ENCODE measurements at regions not wholly inside any gene's neighbourhood (a gene's known extent, or its start where the extent isn't known, plus 50 kb on each side); places are given as distances from the start of the nearest gene placed in this dataset.

GRCh38 chr14:22390824-22391461, 198.1 kb downstream of the DAD1 start:
- H2AK5ac ChIP-seq (ENCODE audit: low read depth, low read length) = no peak overlapping the region
- no peak overlapping the region for H3K14ac ChIP-seq (ENCODE audit: insufficient read length)
- no peak overlapping the region for H2BK15ac ChIP-seq (ENCODE audit: low read length)
- no peak overlapping the region for H2BK120ac ChIP-seq (replicated peaks; ENCODE audit: low read depth, low read length)
- DNase-seq (ENCODE audit: low read depth in 1 of 2, low spot score in 2 of 2) (no peak), FAIRE-seq (no peak)
- no peak overlapping the region for H3K4ac ChIP-seq (replicated peaks; ENCODE audit: insufficient read length, low read depth, low read length)
- no peaks in the 10 kb centered on the region for H3K9me3 ChIP-seq (ENCODE audit: insufficient read depth in 2 of 2, low read depth in 1 of 2, low read length in 1 of 2)
- no peak overlapping the region for H2BK12ac ChIP-seq (ENCODE audit: low read depth, low read length)
- H3K4me3 ChIP-seq (ENCODE audit: extremely low read depth in 1 of 4, insufficient read depth in 2 of 4, low read depth in 3 of 4, low read length in 4 of 4) = no peak overlapping the region
- no peak overlapping the region for H3K18ac ChIP-seq (ENCODE audit: extremely low read depth, low read length)
- no peaks in the 10 kb centered on the region for H3K23me2 ChIP-seq (ENCODE audit: low read depth, low read length)
- no peaks in the 10 kb centered on the region for H3K36me3 ChIP-seq (ENCODE audit: control insufficient read depth in 2 of 4, insufficient read depth in 4 of 4, low read length in 3 of 4)
- H2BK20ac ChIP-seq (ENCODE audit: low read length) = no peak overlapping the region
- H4K5ac ChIP-seq (ENCODE audit: insufficient read length, low read depth, low read length) = no peak overlapping the region
- no peaks in the 10 kb centered on the region for H3K79me2 ChIP-seq (ENCODE audit: control insufficient read depth in 1 of 2, insufficient read depth in 2 of 2, low read length in 2 of 2)
- no peaks in the 10 kb centered on the region for H3K79me1 ChIP-seq (ENCODE audit: low read depth, low read length)
- no peaks in the 10 kb centered on the region for H3K27me3 ChIP-seq (replicated peaks in 1 of 4; ENCODE audit: control insufficient read depth in 3 of 4, extremely low read depth in 1 of 4, insufficient read depth in 3 of 4, low read length in 3 of 4)
- H2BK5ac ChIP-seq (ENCODE audit: low read depth, low read length) = no peak overlapping the region
- CTCF ChIA-PET (ENCODE audit: partially characterized antibody) = interaction anchor here (0.7 to 8.1 kb wide), 33 partner anchors 8 to 445 kb away, joined by 3 to 142 read pairs (median 4); partner anchors contain the start of gene MMP14
- H3K9ac ChIP-seq (replicated peaks in 1 of 4; ENCODE audit: extremely low read depth in 1 of 4, low read depth in 3 of 4, low read length in 3 of 4) = no peak overlapping the region
- no peaks in the 10 kb centered on the region for H4K20me1 ChIP-seq (replicated peaks in 1 of 2; ENCODE audit: control insufficient read depth in 1 of 2, insufficient read depth in 2 of 2, low read length in 2 of 2)
- H4K8ac ChIP-seq (ENCODE audit: extremely low read depth, insufficient read depth, low read length) = no peak overlapping the region
- 88% methylated on average over 4 of the region's 4 CpGs; no CpG with 5 or more reads in 1 of the 2 experiments for WGBS, 2 experiments (ENCODE audit: extremely low coverage in 1 of 2, insufficient coverage in 1 of 2, insufficient read length in 1 of 2, insufficient replicate concordance in 2 of 2, low coverage in 1 of 2, low lambda C conversion rate in 2 of 2, missing lambda C conversion rate in 1 of 2)
- H3K4me2 ChIP-seq (ENCODE audit: insufficient read depth in 1 of 2, low read depth in 2 of 2, low read length in 2 of 2) = no peak overlapping the region
- H4K91ac ChIP-seq (replicated peaks; ENCODE audit: insufficient read length, low read length) = no peak overlapping the region
- POLR2A ChIA-PET (ENCODE audit: partially characterized antibody) = no interaction called here
- no peak overlapping the region for H3K56ac ChIP-seq (replicated peaks; ENCODE audit: insufficient read length, low read depth, low read length)
- no peak overlapping the region for H3K27ac ChIP-seq (ENCODE audit: low read depth, low read length)
- H3K4me1 ChIP-seq (replicated peaks in 1 of 4; ENCODE audit: control insufficient read depth in 3 of 4, insufficient read depth in 4 of 4, low read length in 3 of 4) = no peaks in the 10 kb centered on the region
- no peak overlapping the region for H2AFZ ChIP-seq (ENCODE audit: low read length)
- no peak overlapping the region for H3K23ac ChIP-seq (ENCODE audit: insufficient read length)
- TF ChIP-seq BRCA1 (IDR thresholded peaks at IDR 0.05; ENCODE audit: low read depth, low read length) (no peak), RNF2 (IDR thresholded peaks at IDR 0.05; ENCODE audit: borderline replicate concordance, low read depth, low read length, missing control alignments, poor library complexity, severe bottlenecking) (no peak), ATF3 (IDR thresholded peaks at IDR 0.05; ENCODE audit: insufficient read depth, low read depth, low read length) (no peak), KDM1A (IDR thresholded peaks at IDR 0.05; ENCODE audit: borderline replicate concordance, low read length) (no peak), TEAD4 (IDR thresholded peaks at IDR 0.05; ENCODE audit: low read depth, low read length) (no peak), EGR1 (IDR thresholded peaks at IDR 0.05; ENCODE audit: borderline replicate concordance, low read depth, low read length) (no peak), SIN3A (conservative IDR thresholded peaks at IDR 0.05 in 1 of 2, IDR thresholded peaks at IDR 0.05 in 1 of 2; ENCODE audit: low read depth in 1 of 2, low read length in 2 of 2) (no peak), POLR2A (IDR thresholded peaks at IDR 0.05; ENCODE audit: control extremely low read depth in 1 of 2, low read depth in 2 of 2, low read length in 2 of 2) (no peak), MAX (IDR thresholded peaks at IDR 0.05) (no peak), YY1 (IDR thresholded peaks at IDR 0.05; ENCODE audit: low read depth, low read length) (no peak), MAFK (IDR thresholded peaks at IDR 0.05; ENCODE audit: low read depth, low read length) (no peak), EZH2 (IDR thresholded peaks at IDR 0.05; ENCODE audit: low read depth, low read length, severe bottlenecking) (no peak), SP1 (IDR thresholded peaks at IDR 0.05; ENCODE audit: low read depth, low read length) (no peak), POU5F1 (IDR thresholded peaks at IDR 0.05; ENCODE audit: low read depth, low read length) (no peak)
